IMR-90 (cell line): ENCODE measurements at regions not wholly inside any gene's neighbourhood (a gene's known extent, or its start where the extent isn't known, plus 50 kb on each side); places are given as distances from the start of the nearest gene placed in this dataset.

Experiments
- ATAC-seq: fragments of 200-7000 bp; cut with Tn5 transposase; 2 replicates; pipeline ENCODE4 v1.9.1; 2020; ENCODE audit warnings: low read depth, mild to moderate bottlenecking, moderate library complexity
- BruUV-seq: library from RNA; stranded (reverse); fragments of 400-500 nt; replicated peaks from 2 replicates; lab custom pipeline; 2021; lab: Mats Ljungman, UMichigan
- CTCF ChIA-PET: fragments of 300-600 bp; formaldehyde crosslinking; extraction: SDS; loops from one replicate; lab custom pipeline; 2021; ENCODE audit warnings: antibody characterized with exemption; lab: Yijun Ruan, JAX
- POLR2A ChIA-PET: fragments of 300-600 bp; sonication (Branson Sonifier 250); formaldehyde crosslinking; loops from one replicate; lab custom pipeline; 2022; ENCODE audit warnings: antibody characterized with exemption; ENCODE audit not compliant: unreplicated experiment; lab: Charles Lee
- DNase-seq: peaks from one replicate; pipeline ENCODE4 v3.0.0; 2013
- H2AFZ ChIP-seq: replicated peaks from 2 replicates; pipeline ENCODE3; 2013; ENCODE audit warnings: low read length, mild to moderate bottlenecking; ENCODE audit not compliant: poor library complexity
- H2AK5ac ChIP-seq: 2 replicates; pipeline ENCODE4 v1.6.1; 2013; ENCODE audit warnings: low read depth, low read length, inconsistent platforms
- H2AK9ac ChIP-seq: replicated peaks from 2 replicates; pipeline ENCODE3; 2013; ENCODE audit warnings: mild to moderate bottlenecking, low read depth, low read length, moderate library complexity; ENCODE audit not compliant: poor library complexity
- H2BK120ac ChIP-seq: 2 replicates; pipeline ENCODE4 v1.6.1; 2013; ENCODE audit warnings: low read depth, low read length, inconsistent platforms
- H2BK15ac ChIP-seq: 3 replicates; pipeline ENCODE4 v1.6.1; 2013; ENCODE audit warnings: low read depth, low read length, inconsistent platforms
- H2BK20ac ChIP-seq: 2 replicates; pipeline ENCODE4 v1.6.1; 2013; ENCODE audit warnings: low read depth, mild to moderate bottlenecking, inconsistent platforms, low read length, moderate library complexity
- H2BK5ac ChIP-seq: 2 replicates; pipeline ENCODE4 v1.6.1; 2013; ENCODE audit warnings: mild to moderate bottlenecking, low read depth, low read length, inconsistent platforms; ENCODE audit not compliant: poor library complexity, severe bottlenecking
- H3K14ac ChIP-seq: replicated peaks from 2 replicates; pipeline ENCODE4 v1.6.1; 2013; ENCODE audit warnings: low read depth, low read length, inconsistent platforms
- H3K18ac ChIP-seq: 2 replicates; pipeline ENCODE4 v1.6.1; 2013; ENCODE audit warnings: low read depth, low read length, control low read depth
- H3K23ac ChIP-seq: 2 replicates; pipeline ENCODE4 v1.6.1; 2013; ENCODE audit warnings: low read depth, low read length, inconsistent platforms
- H3K27ac ChIP-seq: 2 replicates; pipeline ENCODE4 v1.5.1; 2013; ENCODE audit warnings: mild to moderate bottlenecking, control low read depth, low read length; ENCODE audit not compliant: insufficient read depth
- H3K27me3 ChIP-seq: 2 replicates; pipeline ENCODE4 v1.6.1; 2013; ENCODE audit warnings: low read length; ENCODE audit not compliant: control insufficient read depth, insufficient read depth
- H3K36me3 ChIP-seq: 2 replicates; pipeline ENCODE4 v1.6.1; 2013; ENCODE audit warnings: low read length, mixed read lengths; ENCODE audit not compliant: control insufficient read depth, insufficient read depth
- H3K4ac ChIP-seq: 2 replicates; pipeline ENCODE4 v1.6.1; 2013; ENCODE audit warnings: low read depth, low read length, inconsistent platforms
- H3K4me1 ChIP-seq: 2 replicates; pipeline ENCODE4 v1.6.1; 2013; ENCODE audit warnings: low read length, mixed read lengths; ENCODE audit not compliant: control insufficient read depth, insufficient read depth
- H3K4me2 ChIP-seq: 2 replicates; pipeline ENCODE4 v1.6.1; 2013; ENCODE audit warnings: low read depth, mild to moderate bottlenecking, control low read depth, low read length, moderate library complexity
- H3K4me3 ChIP-seq: 2 replicates; pipeline ENCODE4 v1.5.1; 2013; ENCODE audit warnings: low read depth, mild to moderate bottlenecking, control low read depth, low read length, moderate library complexity; ENCODE audit not compliant: insufficient read depth
- H3K56ac ChIP-seq: 2 replicates; pipeline ENCODE4 v1.6.1; 2013; ENCODE audit warnings: low read length, inconsistent platforms; ENCODE audit not compliant: insufficient read depth; ENCODE audit errors: extremely low read depth
- H3K79me1 ChIP-seq, 2 experiments: 2 replicates each; pipeline ENCODE4 v1.6.1; 2013; ENCODE audit warnings: low read length in 2 of 2, inconsistent platforms in 1 of 2, low read depth in 1 of 2
- H3K9ac ChIP-seq: 2 replicates; pipeline ENCODE4 v1.6.1; 2013; ENCODE audit warnings: low read depth, low read length, control low read depth
- H3K9me1 ChIP-seq: 2 replicates; pipeline ENCODE4 v1.6.1; 2013; ENCODE audit warnings: low read length, inconsistent platforms; ENCODE audit not compliant: insufficient read depth
- H3K9me3 ChIP-seq: 2 replicates; pipeline ENCODE4 v1.6.1; 2013; ENCODE audit warnings: low read length; ENCODE audit not compliant: control insufficient read depth, insufficient read depth
- H4K20me1 ChIP-seq: 2 replicates; pipeline ENCODE4 v1.6.1; 2013; ENCODE audit warnings: low read length, inconsistent platforms; ENCODE audit not compliant: insufficient read depth
- H4K5ac ChIP-seq: 2 replicates; pipeline ENCODE4 v1.6.1; 2013; ENCODE audit warnings: mild to moderate bottlenecking, low read depth, low read length, control low read depth
- H4K8ac ChIP-seq, 2 experiments: 2 replicates each; pipeline ENCODE4 v1.6.1; 2013; ENCODE audit warnings: low read depth in 2 of 2, low read length in 2 of 2, control low read depth in 1 of 2, inconsistent platforms in 1 of 2
- H4K91ac ChIP-seq: 2 replicates; pipeline ENCODE4 v1.6.1; 2013; ENCODE audit warnings: low read depth, low read length, inconsistent platforms; ENCODE audit not compliant: insufficient read depth
- CHD1 ChIP-seq: IDR thresholded peaks from 2 replicates; pipeline ENCODE4 v1.6.1; 2012; ENCODE audit warnings: low read depth, low read length, improper control_type of control experiment
- ELK1 ChIP-seq: fragments of 150-350 bp; IDR thresholded peaks from 2 replicates; pipeline ENCODE4 v1.6.1; 2016; ENCODE audit warnings: low read depth, mild to moderate bottlenecking, low read length, moderate library complexity, borderline replicate concordance
- FOS ChIP-seq: fragments of 150-350 bp; IDR thresholded peaks from 2 replicates; pipeline ENCODE4 v1.6.1; 2016; ENCODE audit warnings: low read depth, low read length
- NFE2L2 ChIP-seq: fragments of 150-350 bp; IDR thresholded peaks from 2 replicates; pipeline ENCODE4 v1.6.1; 2016; ENCODE audit warnings: low read depth, mild to moderate bottlenecking, low read length
- RFX5 ChIP-seq: IDR thresholded peaks from 2 replicates; pipeline ENCODE4 v1.8.0; 2012; ENCODE audit warnings: low read depth, mild to moderate bottlenecking, low read length, moderate library complexity
- WGBS, 2 experiments: methylation state at CpG; one replicate each; pipeline versions ENCODE4 v1.1.5 to v1.1.7; 2013; ENCODE audit warnings: missing lambda C conversion rate in 2 of 2; ENCODE audit not compliant: insufficient read length in 1 of 2; ENCODE audit errors: extremely low coverage in 2 of 2; 5-methylcytosine and 5-hydroxymethylcytosine counted together
- dilution Hi-C: fragments of 300-500 bp; cut with HindIII; formaldehyde crosslinking; loops from one replicate; pipeline ENCODE4 v1.14.3; 2018; ENCODE audit warnings: low sequenced_read_pairs; ENCODE audit not compliant: unreplicated experiment
- in situ Hi-C: fragments of 300-500 bp; cut with MboI; formaldehyde crosslinking; loops from 3 replicates; pipeline ENCODE4 v1.14.3; 2019; ENCODE audit warnings: low sequenced_read_pairs, inconsistent platforms, mixed read lengths
- intact Hi-C: fragments of 100-400 bp; cut with micrococcal nuclease; formaldehyde crosslinking; loops from 2 replicates; pipeline ENCODE4 v1.10.0; 2022
- TF ChIP-seq, protein P1 (sequence below): fragments of 150-350 bp; IDR thresholded peaks from 2 replicates; pipeline ENCODE4 v1.6.1; 2017; ENCODE audit warnings: mild to moderate bottlenecking, antibody characterized with exemption, low read length, low read depth

- TF ChIP-seq, protein P1, sequence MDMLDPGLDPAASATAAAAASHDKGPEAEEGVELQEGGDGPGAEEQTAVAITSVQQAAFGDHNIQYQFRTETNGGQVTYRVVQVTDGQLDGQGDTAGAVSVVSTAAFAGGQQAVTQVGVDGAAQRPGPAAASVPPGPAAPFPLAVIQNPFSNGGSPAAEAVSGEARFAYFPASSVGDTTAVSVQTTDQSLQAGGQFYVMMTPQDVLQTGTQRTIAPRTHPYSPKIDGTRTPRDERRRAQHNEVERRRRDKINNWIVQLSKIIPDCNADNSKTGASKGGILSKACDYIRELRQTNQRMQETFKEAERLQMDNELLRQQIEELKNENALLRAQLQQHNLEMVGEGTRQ, result no peak
- TF ChIP-seq FOS, result no peak
- TF ChIP-seq ELK1, result no peak
- no peak for TF ChIP-seq RFX5
- TF ChIP-seq NFE2L2, result no peak
- no peak for TF ChIP-seq CHD1
- CTCF ChIA-PET, result interaction anchor here (1.1 to 1.3 kb wide), 2 partner anchors 11 to 249 kb away, joined by 3 read pairs; no protein-coding TSS in a partner anchor
- intact Hi-C loops (no loop called here), dilution Hi-C loops (no loop called here), in situ Hi-C loops (loop anchor here (25.0 kb wide), 3 partner anchors 226 to 374 kb away; partner anchors contain the start of genes IRF2BP2 and TARBP1)
- Histone ChIP-seq H2AK5ac (no peak overlapping the region), H3K18ac (no peak overlapping the region), H3K4me3 (no peak overlapping the region), H2AFZ (no peak overlapping the region), H4K20me1 (no peaks in the 10 kb centered on the region), H2AK9ac (no peak overlapping the region), H2BK120ac (no peak overlapping the region), H4K8ac (no peak overlapping the region), H3K9me1 (peaks cover 13% of the 10 kb centered on the region), H4K91ac (no peak overlapping the region), H3K56ac (no peak overlapping the region), H3K4me1 (peaks cover 18% of the 10 kb centered on the region), H4K5ac (no peak overlapping the region), H3K36me3 (no peaks in the 10 kb centered on the region), H2BK20ac (no peak overlapping the region), H3K4ac (no peak overlapping the region), H3K9me3 (peaks cover 8% of the 10 kb centered on the region), H2BK15ac (no peak overlapping the region), H3K27ac (no peak overlapping the region), H3K9ac (no peak overlapping the region), H3K23ac (no peak overlapping the region), H2BK5ac (no peak overlapping the region), H3K27me3 (no peaks in the 10 kb centered on the region), H3K4me2 (no peak overlapping the region), H3K14ac (no peak overlapping the region), H3K79me1 (no peaks in the 10 kb centered on the region)
- POLR2A ChIA-PET, result no interaction called here
- DNase-seq, result no peak
- no peak for ATAC-seq
- no TSS peak for BruUV-seq
- no CpG with 5 or more reads among the region's 4 CpGs for WGBS, 2 experiments
Measured at GRCh38 chr1:234861761-234862160, 251.8 kb upstream of the IRF2BP2 start.
